ENCODE measurements at regions not wholly inside any gene's neighbourhood (a gene's known extent, or its start where the extent isn't known, plus 50 kb on each side); places are given as distances from the start of the nearest gene placed in this dataset.

DNA sequence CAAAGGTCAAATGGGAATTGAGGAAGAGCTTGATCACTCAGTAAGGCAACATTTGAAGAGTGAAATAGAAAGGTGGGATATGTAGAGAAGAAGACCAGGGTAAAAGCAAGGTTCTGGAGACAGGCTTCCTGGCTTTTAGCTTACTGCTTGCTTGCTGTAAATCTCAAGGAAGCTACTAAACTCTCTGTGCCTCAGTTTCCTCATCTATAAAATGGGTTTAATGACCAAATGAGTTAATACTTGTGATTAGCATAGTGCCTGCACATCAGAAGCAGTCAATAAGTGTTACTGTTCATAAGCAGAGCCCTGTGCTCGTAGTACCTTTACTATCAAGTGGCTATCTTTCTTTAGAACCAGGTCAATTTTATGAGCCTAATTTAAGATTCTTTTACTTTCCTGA, 222.2 kb upstream of the ITGA4 start:
- POLR2A ChIA-PET = no interaction called here
- peaks cover 17% of the 10 kb centered on the region for H3K36me3 Mint-ChIP-seq (ENCODE audit: low read depth)
- H3K27ac Mint-ChIP-seq = no peak overlapping the region
- CTCF ChIA-PET = interaction anchor here (0.7 to 1.4 kb wide), 5 partner anchors 10 to 232 kb away, joined by 3 to 5 read pairs (median 4); no protein-coding TSS in a partner anchor
- no peak overlapping the region for H3K4me3 Mint-ChIP-seq
- H3K27me3 Mint-ChIP-seq = no peaks in the 10 kb centered on the region
- no peak for DNase-seq
- H3K9me3 Mint-ChIP-seq = peaks cover 11% of the 10 kb centered on the region
- peaks cover 12% of the 10 kb centered on the region for H3K4me1 Mint-ChIP-seq

DNA sequence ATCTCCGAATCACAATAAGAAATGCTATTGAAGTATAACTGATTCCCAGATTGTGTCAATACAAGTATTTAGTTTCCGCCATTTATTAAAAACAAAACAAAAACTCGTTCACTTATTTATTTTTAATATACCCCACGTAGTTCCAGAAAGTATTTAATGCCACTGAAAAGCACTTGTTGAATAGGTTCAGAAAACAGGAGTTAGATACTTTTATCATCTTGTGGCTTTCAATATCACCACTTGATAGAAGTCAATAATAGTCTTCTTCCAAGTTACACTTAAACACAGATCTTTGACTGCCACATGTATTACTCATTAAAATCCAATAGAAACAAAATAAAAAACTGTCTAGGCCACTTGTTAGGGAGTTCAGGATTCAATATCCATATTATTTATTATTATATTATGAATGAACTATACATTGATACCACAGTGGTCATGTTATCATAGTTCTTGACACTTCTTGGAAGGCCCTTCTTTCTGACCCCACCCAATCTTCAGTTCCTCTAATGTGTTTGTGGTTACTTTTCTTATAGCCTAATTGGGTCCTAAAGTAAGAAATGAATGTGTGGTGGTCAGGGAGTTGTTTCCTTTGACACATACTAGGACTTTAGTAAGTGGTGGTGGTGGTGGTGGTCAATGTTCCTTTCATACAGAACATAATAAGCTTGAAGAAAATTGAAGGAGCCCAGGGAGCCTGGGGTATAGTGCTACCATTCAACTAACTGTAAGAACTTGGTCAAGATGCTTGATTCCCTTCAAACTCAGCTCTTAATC, 221.3 kb upstream of the ITGA4 start:
- ChIA-PET CTCF (interaction anchor here (0.9 to 1.2 kb wide), 2 partner anchors 10 to 16 kb away, joined by 3 to 4 read pairs; no protein-coding TSS in a partner anchor), POLR2A (no interaction called here)
- H3K36me3 Mint-ChIP-seq (ENCODE audit: low read depth) = peaks cover 17% of the 10 kb centered on the region
- H3K27ac Mint-ChIP-seq = no peak overlapping the region
- DNase-seq = no peak
- no peak overlapping the region for H3K4me3 Mint-ChIP-seq
- no peaks in the 10 kb centered on the region for H3K27me3 Mint-ChIP-seq
- peaks cover 14% of the 10 kb centered on the region for H3K4me1 Mint-ChIP-seq
- peaks cover 11% of the 10 kb centered on the region for H3K9me3 Mint-ChIP-seq

DNA sequence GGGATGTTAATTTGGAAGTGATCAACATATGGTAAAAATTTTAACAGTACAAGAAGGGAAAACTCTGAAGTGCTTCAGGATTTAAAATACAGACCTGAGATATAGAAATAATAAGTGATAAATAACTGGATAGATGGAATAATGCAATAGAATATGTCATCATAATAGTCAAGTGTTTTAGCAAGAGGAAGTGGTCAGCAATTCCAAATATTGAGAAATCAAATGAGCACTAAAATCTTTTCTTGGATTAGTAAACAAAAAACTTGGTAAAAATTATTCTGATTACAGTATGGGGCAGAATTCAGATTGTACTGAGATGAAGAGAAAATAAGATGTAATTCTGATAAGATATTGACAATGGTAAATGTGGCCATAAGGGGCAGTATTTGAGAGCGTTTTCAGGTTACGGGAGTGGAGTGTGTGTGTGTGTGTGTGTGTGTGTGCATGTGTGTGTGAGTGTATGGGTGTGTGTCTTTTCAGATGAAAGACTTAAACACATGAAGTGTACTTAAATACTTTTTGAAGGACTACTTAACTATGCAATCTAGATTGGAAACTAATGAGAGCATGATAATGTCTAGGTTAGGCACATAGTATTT, 217.9 kb upstream of the ITGA4 start:
- no peak for DNase-seq
- Mint-ChIP-seq H3K27ac (no peak overlapping the region), H3K4me3 (no peak overlapping the region), H3K9me3 (peaks cover 5% of the 10 kb centered on the region), H3K36me3 (ENCODE audit: low read depth) (peaks cover 12% of the 10 kb centered on the region), H3K27me3 (no peaks in the 10 kb centered on the region), H3K4me1 (peaks cover 29% of the 10 kb centered on the region)
- ChIA-PET CTCF (interaction anchor here (1.5 to 1.6 kb wide), 2 partner anchors 10 to 117 kb away, joined by 3 to 4 read pairs; no protein-coding TSS in a partner anchor), POLR2A (interaction anchor here (0.5 kb wide), 1 partner anchor 131 kb away, joined by 3 read pairs; no protein-coding TSS in a partner anchor)

GRCh38 chr2:181240844-181241243, 216.3 kb upstream of the ITGA4 start:
- peaks cover 29% of the 10 kb centered on the region for H3K4me1 Mint-ChIP-seq
- H3K4me3 Mint-ChIP-seq = no peak overlapping the region
- H3K27ac Mint-ChIP-seq = no peak overlapping the region
- POLR2A ChIA-PET = no interaction called here
- H3K9me3 Mint-ChIP-seq = peaks cover 13% of the 10 kb centered on the region
- H3K27me3 Mint-ChIP-seq = no peaks in the 10 kb centered on the region
- no peak for DNase-seq
- peaks cover 16% of the 10 kb centered on the region for H3K36me3 Mint-ChIP-seq (ENCODE audit: low read depth)
- CTCF ChIA-PET = interaction anchor here (0.9 to 1.4 kb wide), 3 partner anchors 11 to 94 kb away, joined by 3 to 4 read pairs (median 3); no protein-coding TSS in a partner anchor

GRCh38 chr2:181241366-181241765, 215.8 kb upstream of the ITGA4 start:
- Mint-ChIP-seq H3K4me1 (peaks cover 25% of the 10 kb centered on the region), H3K27ac (no peak overlapping the region), H3K9me3 (peaks cover 13% of the 10 kb centered on the region), H3K27me3 (no peaks in the 10 kb centered on the region), H3K4me3 (no peak overlapping the region), H3K36me3 (ENCODE audit: low read depth) (peaks cover 16% of the 10 kb centered on the region)
- no peak for DNase-seq
- CTCF ChIA-PET = interaction anchor here (0.9 to 1.4 kb wide), 3 partner anchors 10 to 93 kb away, joined by 3 to 4 read pairs (median 3); no protein-coding TSS in a partner anchor
- POLR2A ChIA-PET = no interaction called here

GRCh38 chr2:181241797-181242196, 215.4 kb upstream of the ITGA4 start:
- Mint-ChIP-seq H3K4me3 (no peak overlapping the region), H3K9me3 (peaks cover 12% of the 10 kb centered on the region), H3K4me1 (peaks cover 23% of the 10 kb centered on the region), H3K27me3 (no peaks in the 10 kb centered on the region), H3K36me3 (ENCODE audit: low read depth) (peaks cover 15% of the 10 kb centered on the region), H3K27ac (no peak overlapping the region)
- DNase-seq = no peak
- CTCF ChIA-PET = no interaction called here
- POLR2A ChIA-PET = no interaction called here

GRCh38 chr2:181242262-181242661, 214.9 kb upstream of the ITGA4 start:
- DNase-seq = no peak
- ChIA-PET CTCF (no interaction called here), POLR2A (no interaction called here)
- Mint-ChIP-seq H3K4me3 (no peak overlapping the region), H3K36me3 (ENCODE audit: low read depth) (peaks cover 13% of the 10 kb centered on the region), H3K9me3 (peaks cover 9% of the 10 kb centered on the region), H3K27me3 (no peaks in the 10 kb centered on the region), H3K4me1 (peaks cover 20% of the 10 kb centered on the region), H3K27ac (no peak overlapping the region)

DNA sequence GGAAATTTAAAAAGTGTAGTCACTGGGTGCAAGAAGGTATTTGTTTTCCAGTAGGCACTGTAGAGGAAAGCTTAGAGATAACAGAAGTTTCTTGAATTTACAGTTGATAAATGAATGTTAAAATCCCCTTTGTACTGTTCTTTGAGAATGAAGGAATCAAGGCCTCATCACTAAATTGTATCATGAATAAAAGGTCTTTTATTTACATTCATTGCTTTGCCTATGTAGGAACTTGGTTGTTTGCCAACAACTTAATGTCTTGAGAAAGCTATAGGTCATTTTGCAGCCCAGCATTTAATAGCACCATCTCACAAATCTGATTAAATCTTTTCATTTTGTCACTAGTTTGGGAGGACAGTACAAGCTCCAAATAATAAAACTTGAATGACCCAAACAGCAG, 213.9 kb upstream of the ITGA4 start:
- Mint-ChIP-seq H3K36me3 (ENCODE audit: low read depth) (peaks cover 12% of the 10 kb centered on the region), H3K27me3 (no peaks in the 10 kb centered on the region), H3K27ac (no peak overlapping the region), H3K4me3 (no peak overlapping the region), H3K4me1 (peaks cover 19% of the 10 kb centered on the region), H3K9me3 (peaks cover 12% of the 10 kb centered on the region)
- POLR2A ChIA-PET = no interaction called here
- DNase-seq = no peak
- CTCF ChIA-PET = interaction anchor here (0.6 to 1.4 kb wide), 3 partner anchors 34 to 116 kb away, joined by 3 to 5 read pairs (median 3); no protein-coding TSS in a partner anchor

- H3K4me1 Mint-ChIP-seq = peaks cover 16% of the 10 kb centered on the region
- ChIA-PET CTCF (interaction anchor here (1.2 kb wide), 2 partner anchors 10 to 34 kb away, joined by 3 read pairs; no protein-coding TSS in a partner anchor), POLR2A (no interaction called here)
- H3K27me3 Mint-ChIP-seq = no peaks in the 10 kb centered on the region
- no peak overlapping the region for H3K4me3 Mint-ChIP-seq
- DNase-seq = no peak
- H3K9me3 Mint-ChIP-seq = peaks cover 8% of the 10 kb centered on the region
- peaks cover 8% of the 10 kb centered on the region for H3K36me3 Mint-ChIP-seq (ENCODE audit: low read depth)
- H3K27ac Mint-ChIP-seq = no peak overlapping the region
These were observed 206.5 kb upstream of the ITGA4 start for GRCh38 chr2:181250691-181251090.

- no peaks in the 10 kb centered on the region for H3K27me3 Mint-ChIP-seq
- peaks cover 16% of the 10 kb centered on the region for H3K4me1 Mint-ChIP-seq
- H3K4me3 Mint-ChIP-seq = no peak overlapping the region
- H3K36me3 Mint-ChIP-seq (ENCODE audit: low read depth) = peaks cover 3% of the 10 kb centered on the region
- POLR2A ChIA-PET = no interaction called here
- DNase-seq = no peak
- CTCF ChIA-PET = interaction anchor here (0.7 to 1.2 kb wide), 4 partner anchors 9 to 139 kb away, joined by 3 to 4 read pairs (median 4); no protein-coding TSS in a partner anchor
- peaks cover 8% of the 10 kb centered on the region for H3K9me3 Mint-ChIP-seq
- no peak overlapping the region for H3K27ac Mint-ChIP-seq
These were observed 204.7 kb upstream of the ITGA4 start for GRCh38 chr2:181252262-181253148.

DNA sequence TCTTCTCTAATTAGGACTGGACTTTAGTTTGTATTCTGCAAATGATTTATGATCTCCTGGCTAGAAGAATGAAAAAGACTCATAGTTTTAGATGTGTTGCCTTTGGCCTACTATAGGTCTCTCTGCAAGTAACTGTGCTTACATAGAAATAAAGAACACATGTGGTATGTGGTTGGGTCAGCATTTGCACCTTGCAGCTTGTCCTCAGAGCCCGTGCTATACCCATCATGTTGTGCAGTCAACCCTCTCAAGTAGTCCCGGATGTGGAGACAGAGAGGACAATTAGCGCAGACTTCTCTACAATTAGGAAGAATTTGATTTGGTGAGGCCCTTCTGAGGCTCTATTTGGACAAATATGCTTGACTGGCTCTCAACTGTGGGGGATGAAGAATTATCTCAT, 203.7 kb upstream of the ITGA4 start:
- ChIA-PET POLR2A (no interaction called here), CTCF (interaction anchor here (1.1 kb wide), 1 partner anchor 18 kb away, joined by 4 read pairs; no protein-coding TSS in a partner anchor)
- Mint-ChIP-seq H3K36me3 (ENCODE audit: low read depth) (peaks cover 3% of the 10 kb centered on the region), H3K9me3 (peaks cover 6% of the 10 kb centered on the region), H3K27me3 (no peaks in the 10 kb centered on the region), H3K4me1 (peaks cover 16% of the 10 kb centered on the region), H3K27ac (no peak overlapping the region), H3K4me3 (no peak overlapping the region)
- DNase-seq = no peak

GRCh38 chr2:181255651-181256050, 201.5 kb upstream of the ITGA4 start:
- Mint-ChIP-seq H3K4me1 (peaks cover 16% of the 10 kb centered on the region), H3K4me3 (no peak overlapping the region), H3K36me3 (ENCODE audit: low read depth) (peaks cover 3% of the 10 kb centered on the region), H3K9me3 (peaks cover 6% of the 10 kb centered on the region), H3K27me3 (no peaks in the 10 kb centered on the region), H3K27ac (no peak overlapping the region)
- ChIA-PET CTCF (interaction anchor here (1.1 kb wide), 1 partner anchor 20 kb away, joined by 4 read pairs; no protein-coding TSS in a partner anchor), POLR2A (interaction anchor here (0.6 kb wide), 1 partner anchor 20 kb away, joined by 8 read pairs; no protein-coding TSS in a partner anchor)
- DNase-seq = no peak
